Gastrocnemius medialis (tissue), 4 donors: ENCODE measurements at regions not wholly inside any gene's neighbourhood (a gene's known extent, or its start where the extent isn't known, plus 50 kb on each side); places are given as distances from the start of the nearest gene placed in this dataset.

Source experiments
- CTCF ChIP-seq, 5 experiments: fragments of 450-650 bp in 3 of 5; fragments of 200-600 bp in 2 of 5; sonication (generic) in 2 of 5; IDR thresholded peaks in 4 of 5; conservative IDR thresholded peaks in 1 of 5; 1 replicate in 4 of 5; 2 replicates in 1 of 5; pipeline ENCODE4 v1.5.1; 2016 to 2019; ENCODE audit warnings: antibody characterized with exemption in 5 of 5, mild to moderate bottlenecking in 3 of 5, moderate library complexity in 3 of 5
- POLR2A ChIP-seq, 2 donors: fragments of 450-650 bp; IDR thresholded peaks; one replicate each; pipeline ENCODE4 v1.6.1; 2017; ENCODE audit warnings: antibody characterized with exemption in 2 of 2, mild to moderate bottlenecking in 2 of 2, moderate library complexity in 2 of 2

- TF ChIP-seq CTCF (IDR thresholded peaks at IDR 0.05 in 4 of 5, conservative IDR thresholded peaks at IDR 0.05 in 1 of 5) (no peak), POLR2A (IDR thresholded peaks at IDR 0.05) (no peak)
Measured at GRCh38 chr4:130608121-130608520, 1512.2 kb downstream of the C4orf33 start.
